ENCODE measurements at regions not wholly inside any gene's neighbourhood (a gene's known extent, or its start where the extent isn't known, plus 50 kb on each side); places are given as distances from the start of the nearest gene placed in this dataset.
A peak's percentile ranks its signal among the peaks of the same experiment; 100 is the strongest.

DNA sequence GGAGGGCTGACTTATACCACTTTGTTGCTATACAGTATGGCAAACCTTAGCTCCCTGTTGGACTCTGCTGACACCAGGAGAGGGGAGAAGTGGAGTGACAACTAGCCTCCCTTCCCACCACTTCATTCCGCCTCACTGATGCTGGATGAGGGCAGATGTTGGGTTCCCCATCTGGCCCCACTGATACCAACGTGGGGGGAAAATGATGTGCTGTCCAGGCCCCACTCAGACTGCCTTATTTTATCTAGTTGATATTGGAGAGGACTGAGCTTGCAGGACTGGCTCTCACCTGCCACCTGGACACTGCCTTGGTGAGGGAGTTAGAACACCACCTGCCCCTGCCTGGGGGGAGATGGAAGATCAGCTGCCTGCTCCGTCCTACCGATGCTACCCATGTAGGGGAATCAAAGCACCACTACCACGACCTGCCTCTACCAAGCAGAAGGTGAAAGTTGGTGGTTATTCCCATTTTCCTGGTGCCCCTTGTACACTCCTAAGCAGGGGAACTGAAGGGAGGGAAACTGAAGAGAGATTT, 292.1 kb downstream of the GADD45G start:
- no peak for ATAC-seq (ENCODE audit: low read depth)
- H3K27ac ChIP-seq (ENCODE audit: poor library complexity, severe bottlenecking) = no peak overlapping the region
- no peaks in the 10 kb centered on the region for H3K4me1 ChIP-seq (ENCODE audit: insufficient read depth, poor library complexity, severe bottlenecking)
- peaks cover 2% of the 10 kb centered on the region for H3K9me3 ChIP-seq (ENCODE audit: severe bottlenecking)
- TF ChIP-seq, protein P1, sequence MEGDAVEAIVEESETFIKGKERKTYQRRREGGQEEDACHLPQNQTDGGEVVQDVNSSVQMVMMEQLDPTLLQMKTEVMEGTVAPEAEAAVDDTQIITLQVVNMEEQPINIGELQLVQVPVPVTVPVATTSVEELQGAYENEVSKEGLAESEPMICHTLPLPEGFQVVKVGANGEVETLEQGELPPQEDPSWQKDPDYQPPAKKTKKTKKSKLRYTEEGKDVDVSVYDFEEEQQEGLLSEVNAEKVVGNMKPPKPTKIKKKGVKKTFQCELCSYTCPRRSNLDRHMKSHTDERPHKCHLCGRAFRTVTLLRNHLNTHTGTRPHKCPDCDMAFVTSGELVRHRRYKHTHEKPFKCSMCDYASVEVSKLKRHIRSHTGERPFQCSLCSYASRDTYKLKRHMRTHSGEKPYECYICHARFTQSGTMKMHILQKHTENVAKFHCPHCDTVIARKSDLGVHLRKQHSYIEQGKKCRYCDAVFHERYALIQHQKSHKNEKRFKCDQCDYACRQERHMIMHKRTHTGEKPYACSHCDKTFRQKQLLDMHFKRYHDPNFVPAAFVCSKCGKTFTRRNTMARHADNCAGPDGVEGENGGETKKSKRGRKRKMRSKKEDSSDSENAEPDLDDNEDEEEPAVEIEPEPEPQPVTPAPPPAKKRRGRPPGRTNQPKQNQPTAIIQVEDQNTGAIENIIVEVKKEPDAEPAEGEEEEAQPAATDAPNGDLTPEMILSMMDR (IDR thresholded peaks at IDR 0.05; ENCODE audit: poor library complexity, severe bottlenecking) = no peak
- peak; percentile 6 for DNase-seq (ENCODE audit: low spot score)
- H3K36me3 ChIP-seq (ENCODE audit: low read depth) = no peaks in the 10 kb centered on the region
- no peak overlapping the region for H3K4me3 ChIP-seq (ENCODE audit: severe bottlenecking)
- H3K27me3 ChIP-seq (ENCODE audit: insufficient read depth, poor library complexity, severe bottlenecking) = peaks cover 20% of the 10 kb centered on the region

DNA sequence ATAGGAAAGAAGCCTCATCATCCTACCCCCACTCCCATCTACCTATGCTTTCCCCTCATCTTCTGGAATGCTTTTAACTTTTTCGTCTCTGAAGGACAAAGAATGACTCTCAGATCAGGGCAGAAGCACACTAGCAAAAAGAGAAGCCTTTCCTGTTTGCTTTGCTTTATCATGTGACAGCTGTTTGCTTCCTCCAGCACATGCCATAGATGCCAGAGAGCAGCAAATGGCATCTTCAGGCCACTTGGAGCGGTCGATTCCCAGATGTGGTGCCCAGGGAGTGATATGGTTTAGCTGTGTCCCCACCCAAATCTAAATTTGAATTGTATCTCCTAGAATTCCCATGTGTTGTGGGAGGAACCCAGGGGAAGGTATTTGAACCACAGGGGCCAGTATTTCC, 294.8 kb downstream of the GADD45G start:
- DNase-seq (ENCODE audit: low spot score) (no peak), ATAC-seq (ENCODE audit: low read depth) (no peak)
- H3K36me3 ChIP-seq (ENCODE audit: low read depth) = no peaks in the 10 kb centered on the region
- no peaks in the 10 kb centered on the region for H3K4me1 ChIP-seq (ENCODE audit: insufficient read depth, poor library complexity, severe bottlenecking)
- no peak overlapping the region for H3K4me3 ChIP-seq (ENCODE audit: severe bottlenecking)
- H3K27ac ChIP-seq (ENCODE audit: poor library complexity, severe bottlenecking) = no peak overlapping the region
- peaks cover 2% of the 10 kb centered on the region for H3K9me3 ChIP-seq (ENCODE audit: severe bottlenecking)
- TF ChIP-seq, protein P1 (IDR thresholded peaks at IDR 0.05; ENCODE audit: poor library complexity, severe bottlenecking) = no peak
- peaks cover 29% of the 10 kb centered on the region for H3K27me3 ChIP-seq (ENCODE audit: insufficient read depth, poor library complexity, severe bottlenecking)

DNA sequence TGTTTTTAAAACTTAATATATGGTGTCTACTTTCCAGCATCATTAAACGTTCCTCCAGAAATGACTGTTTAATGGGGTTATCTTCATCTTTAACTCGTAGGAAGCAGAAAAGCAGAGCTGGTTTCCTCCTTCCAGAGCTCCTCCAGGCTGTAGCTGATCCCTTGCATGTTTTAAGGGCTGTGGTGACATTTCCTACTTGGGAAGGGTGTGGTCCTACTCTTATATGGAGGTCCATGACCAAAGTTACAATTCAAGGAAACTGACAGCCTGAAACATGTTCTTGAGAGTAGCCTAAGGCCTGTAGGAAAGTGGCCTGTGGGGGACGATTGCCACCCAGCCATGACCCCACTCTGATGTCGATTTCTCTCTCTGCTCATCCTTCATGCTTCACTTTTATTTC, 297.1 kb downstream of the GADD45G start:
- no peak overlapping the region for H3K27ac ChIP-seq (ENCODE audit: poor library complexity, severe bottlenecking)
- H3K36me3 ChIP-seq (ENCODE audit: low read depth) = no peaks in the 10 kb centered on the region
- ATAC-seq (ENCODE audit: low read depth) (no peak), DNase-seq (ENCODE audit: low spot score) (no peak)
- no peak overlapping the region for H3K4me3 ChIP-seq (ENCODE audit: severe bottlenecking)
- H3K4me1 ChIP-seq (ENCODE audit: insufficient read depth, poor library complexity, severe bottlenecking) = no peaks in the 10 kb centered on the region
- peaks cover 21% of the 10 kb centered on the region for H3K27me3 ChIP-seq (ENCODE audit: insufficient read depth, poor library complexity, severe bottlenecking)
- peaks cover 2% of the 10 kb centered on the region for H3K9me3 ChIP-seq (ENCODE audit: severe bottlenecking)
- TF ChIP-seq, protein P1 (IDR thresholded peaks at IDR 0.05; ENCODE audit: poor library complexity, severe bottlenecking) = no peak

DNA sequence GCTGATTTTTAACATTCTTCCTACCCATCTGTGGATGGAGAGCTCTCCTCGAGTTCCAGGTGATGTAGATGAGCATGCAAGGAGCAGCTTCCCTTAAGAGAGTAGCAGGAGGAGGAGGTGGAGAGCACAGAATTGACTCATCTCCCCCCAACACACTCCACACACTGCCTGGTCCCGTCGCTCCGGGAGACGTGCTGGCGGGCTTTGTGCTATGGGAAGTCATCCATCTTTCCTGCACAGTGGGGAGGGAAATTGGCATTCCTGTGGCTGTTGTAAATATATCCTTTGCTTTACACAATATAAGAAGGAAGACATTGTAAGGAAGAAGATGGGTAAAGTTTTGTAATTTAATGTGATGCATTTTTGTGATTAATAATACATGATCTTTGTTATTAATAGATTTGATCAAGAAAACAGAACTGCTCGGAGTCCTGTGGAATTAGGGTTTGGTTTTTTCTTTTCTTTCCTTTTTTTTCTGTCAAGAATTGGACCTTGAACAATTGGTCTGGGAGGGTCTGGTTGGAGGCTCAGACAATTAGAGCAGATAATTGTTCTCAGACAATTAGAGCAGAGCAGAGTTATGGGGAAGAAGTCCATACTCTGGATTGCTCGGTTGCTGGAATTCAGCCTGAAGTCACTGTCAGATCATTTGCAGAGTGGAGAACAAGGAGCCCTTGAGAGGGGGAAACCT, 297.8 kb downstream of the GADD45G start:
- no peak for DNase-seq (ENCODE audit: low spot score)
- Histone ChIP-seq H3K27me3 (ENCODE audit: insufficient read depth, poor library complexity, severe bottlenecking) (peaks cover 26% of the 10 kb centered on the region), H3K4me1 (ENCODE audit: insufficient read depth, poor library complexity, severe bottlenecking) (no peaks in the 10 kb centered on the region), H3K9me3 (ENCODE audit: severe bottlenecking) (peaks cover 2% of the 10 kb centered on the region), H3K4me3 (ENCODE audit: severe bottlenecking) (no peak overlapping the region), H3K36me3 (ENCODE audit: low read depth) (no peaks in the 10 kb centered on the region), H3K27ac (ENCODE audit: poor library complexity, severe bottlenecking) (no peak overlapping the region)
- TF ChIP-seq, protein P1 (IDR thresholded peaks at IDR 0.05; ENCODE audit: poor library complexity, severe bottlenecking) = no peak
- no peak for ATAC-seq (ENCODE audit: low read depth)

DNA sequence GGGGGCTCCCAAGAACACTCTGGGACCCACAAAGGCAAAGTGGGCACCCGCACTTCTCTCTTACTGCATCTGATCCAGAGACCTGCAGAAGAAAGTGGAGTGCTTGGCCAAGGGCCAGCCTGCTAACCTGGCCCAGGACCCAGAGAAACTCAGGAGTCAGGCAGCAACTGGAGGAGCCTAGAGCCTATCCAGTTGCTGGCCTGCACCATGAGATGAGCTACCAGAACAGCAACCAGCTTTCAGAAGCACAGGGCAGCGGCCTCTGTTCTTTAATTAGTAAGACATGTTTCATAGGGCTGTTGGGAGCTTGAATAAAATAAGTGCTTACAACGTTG, 298.3 kb downstream of the GADD45G start:
- TF ChIP-seq, protein P1 (IDR thresholded peaks at IDR 0.05; ENCODE audit: poor library complexity, severe bottlenecking) = no peak
- DNase-seq (ENCODE audit: low spot score) (no peak), ATAC-seq (ENCODE audit: low read depth) (no peak)
- Histone ChIP-seq H3K9me3 (ENCODE audit: severe bottlenecking) (peaks cover 2% of the 10 kb centered on the region), H3K4me1 (ENCODE audit: insufficient read depth, poor library complexity, severe bottlenecking) (no peaks in the 10 kb centered on the region), H3K27me3 (ENCODE audit: insufficient read depth, poor library complexity, severe bottlenecking) (peaks cover 26% of the 10 kb centered on the region), H3K36me3 (ENCODE audit: low read depth) (no peaks in the 10 kb centered on the region), H3K27ac (ENCODE audit: poor library complexity, severe bottlenecking) (no peak overlapping the region), H3K4me3 (ENCODE audit: severe bottlenecking) (no peak overlapping the region)
